Stomach (tissue), 8 donors: ENCODE measurements at regions not wholly inside any gene's neighbourhood (a gene's known extent, or its start where the extent isn't known, plus 50 kb on each side); places are given as distances from the start of the nearest gene placed in this dataset.

Experiments used
- DNase-seq, 2 donors: peaks; one replicate each; pipeline versions ENCODE4 v3.0.0 to v3.0.0-alpha.2; 2013 to 2019
- H3K27ac ChIP-seq, 5 donors: fragments of 200-600 bp in 4 of 5; sonication (generic) in 4 of 5; one replicate each; pipeline ENCODE4 v1.5.1; 2013 to 2019; ENCODE audit warnings: mild to moderate bottlenecking in 1 of 5, moderate library complexity in 1 of 5
- H3K27me3 ChIP-seq, 3 donors: fragments of 200-600 bp; sonication (generic); one replicate each; pipeline ENCODE4 v1.5.1; 2017 to 2019; ENCODE audit warnings: mixed run types in 1 of 3
- H3K36me3 ChIP-seq, 4 donors: fragments of 200-600 bp; sonication (generic); 1 replicate in 3 of 4; 2 replicates in 1 of 4; pipeline ENCODE4 v1.5.1; 2016 to 2019
- H3K4me1 ChIP-seq, 4 donors: fragments of 200-600 bp; sonication (generic); one replicate each; pipeline ENCODE4 v1.5.1; 2016 to 2019
- H3K4me3 ChIP-seq, 4 donors: fragments of 200-600 bp; sonication (generic) in 3 of 4; one replicate each; pipeline ENCODE4 v1.5.1; 2016 to 2019; ENCODE audit warnings: mild to moderate bottlenecking in 1 of 4
- H3K9me3 ChIP-seq, 4 donors: fragments of 200-600 bp; sonication (generic); one replicate each; pipeline ENCODE4 v1.5.1; 2016 to 2019
- CTCF ChIP-seq, 7 experiments: fragments of 450-650 bp in 4 of 7; fragments of 200-600 bp in 3 of 7; sonication (generic) in 3 of 7; IDR thresholded peaks; one replicate each; pipeline ENCODE4 v1.5.1; 2016 to 2019; ENCODE audit warnings: antibody characterized with exemption in 7 of 7, control low read depth in 2 of 7, mild to moderate bottlenecking in 1 of 7
- EP300 ChIP-seq: sonication (generic); formaldehyde crosslinking; IDR thresholded peaks from one replicate; pipeline ENCODE4 v1.6.1; 2017; ENCODE audit warnings: antibody characterized with exemption
- POLR2A ChIP-seq, 4 donors: fragments of 450-650 bp; IDR thresholded peaks; one replicate each; pipeline ENCODE4 v1.6.1; 2016; ENCODE audit warnings: antibody characterized with exemption in 4 of 4, control low read depth in 2 of 4, mild to moderate bottlenecking in 1 of 4, moderate library complexity in 1 of 4
- POLR2AphosphoS5 ChIP-seq, 3 donors: sonication (generic); formaldehyde crosslinking; IDR thresholded peaks; one replicate each; pipeline ENCODE4 v1.6.1; 2016; ENCODE audit warnings: antibody characterized with exemption in 3 of 3
- WGBS, 5 donors: extraction: QIAGEN DNeasy Blood & Tissue Kit in 3 of 5; methylation state at CpG; one replicate each; pipeline versions ENCODE4 v1.1.5 to v1.1.7; 2013 to 2018; 5-methylcytosine and 5-hydroxymethylcytosine counted together
- intact Hi-C: fragments of 100-400 bp; cut with DNase I; formaldehyde crosslinking; loops from one replicate; pipeline ENCODE4 v1.15.1; 2023; ENCODE audit warnings: low total_unique reads
- donor health status: healthy with polysubstance abuse.
- donor health status: Bipolar disorder and iron deficiency.
- donor health status: healthy.

GRCh38 chr7:81857385-81857784 lies 87.5 kb upstream of the HGF start:
- WGBS, 5 donors: 66 to 82% (median 70%) methylated on average over 2 of the region's 2 CpGs
- intact Hi-C loops: no loop called here

GRCh38 chr7:81854518-81854917 lies 84.7 kb upstream of the HGF start:
- Histone ChIP-seq H3K36me3 (no peaks in the 10 kb centered on the region), H3K9me3 (no peaks in the 10 kb centered on the region), H3K4me1 (no peaks in the 10 kb centered on the region), H3K27ac (no peak overlapping the region), H3K4me3 (no peak overlapping the region), H3K27me3 (no peaks in the 10 kb centered on the region)
- intact Hi-C loops: no loop called here
- DNase-seq: no peak
- WGBS, 5 donors: 63 to 84% (median 80%) methylated on average over 2 of the region's 2 CpGs
- no peak for TF ChIP-seq POLR2AphosphoS5 (IDR thresholded peaks at IDR 0.05)
- TF ChIP-seq CTCF (IDR thresholded peaks at IDR 0.05): no peak
- TF ChIP-seq EP300: no peak
- TF ChIP-seq POLR2A (IDR thresholded peaks at IDR 0.05): no peak

More at GRCh38 chr7:81857385-81857784, 87.5 kb upstream of the HGF start:
- H3K36me3 ChIP-seq: no peaks in the 10 kb centered on the region
- TF ChIP-seq POLR2A (IDR thresholded peaks at IDR 0.05) (no peak), EP300 (no peak), POLR2AphosphoS5 (IDR thresholded peaks at IDR 0.05) (no peak), CTCF (IDR thresholded peaks at IDR 0.05) (no peak)
- no peaks in the 10 kb centered on the region for H3K9me3 ChIP-seq
- H3K4me1 ChIP-seq: no peaks in the 10 kb centered on the region
- H3K27me3 ChIP-seq: no peaks in the 10 kb centered on the region
- no peak for DNase-seq
- H3K4me3 ChIP-seq: no peak overlapping the region
- no peak overlapping the region for H3K27ac ChIP-seq

GRCh38 chr7:81852701-81853100 lies 82.9 kb upstream of the HGF start:
- H3K27me3 ChIP-seq: no peaks in the 10 kb centered on the region
- TF ChIP-seq POLR2AphosphoS5 (IDR thresholded peaks at IDR 0.05) (no peak), POLR2A (IDR thresholded peaks at IDR 0.05) (no peak), EP300 (no peak), CTCF (IDR thresholded peaks at IDR 0.05) (no peak)
- no peaks in the 10 kb centered on the region for H3K4me1 ChIP-seq
- intact Hi-C loops: no loop called here
- H3K27ac ChIP-seq: no peak overlapping the region
- H3K36me3 ChIP-seq: no peaks in the 10 kb centered on the region
- DNase-seq: no peak
- H3K9me3 ChIP-seq: no peaks in the 10 kb centered on the region
- no peak overlapping the region for H3K4me3 ChIP-seq

GRCh38 chr7:81851413-81851812 lies 81.6 kb upstream of the HGF start:
- H3K27ac ChIP-seq: no peak overlapping the region
- no peak for DNase-seq
- H3K27me3 ChIP-seq: no peaks in the 10 kb centered on the region
- no peaks in the 10 kb centered on the region for H3K36me3 ChIP-seq
- H3K4me1 ChIP-seq: no peaks in the 10 kb centered on the region
- H3K4me3 ChIP-seq: no peak overlapping the region
- intact Hi-C loops: no loop called here
- no peaks in the 10 kb centered on the region for H3K9me3 ChIP-seq
- no peak for TF ChIP-seq CTCF (IDR thresholded peaks at IDR 0.05)

GRCh38 chr7:81846398-81846797 lies 76.6 kb upstream of the HGF start:
- Histone ChIP-seq H3K27me3 (no peaks in the 10 kb centered on the region), H3K9me3 (peaks cover 0 to 3% (median 0%) of the 10 kb centered on the region in 4 donors), H3K4me1 (no peaks in the 10 kb centered on the region), H3K27ac (peak overlapping the region in 4 of 5 donors; percentile 3 to 63 (median 40)), H3K36me3 (no peaks in the 10 kb centered on the region), H3K4me3 (no peak overlapping the region)
- 41 to 68% (median 49%) methylated on average over 1 of the region's 1 CpG for WGBS, 5 donors
- TF ChIP-seq EP300: no peak
- TF ChIP-seq POLR2AphosphoS5 (IDR thresholded peaks at IDR 0.05): peak in 1 of 3 donors; percentile 28
- intact Hi-C loops: no loop called here
- DNase-seq: peak in 1 of 2 donors; percentile 32
